A549 (cell line): ENCODE measurements at regions not wholly inside any gene's neighbourhood (a gene's known extent, or its start where the extent isn't known, plus 50 kb on each side); places are given as distances from the start of the nearest gene placed in this dataset.

ENCODE experiments used
- BCL3 ChIP-seq: fragments of >200 bp; sonication (Bioruptor Twin); formaldehyde crosslinking; IDR thresholded peaks from 3 replicates; pipeline ENCODE4 v1.6.1; 2016
- BHLHE40 ChIP-seq: IDR thresholded peaks from 2 replicates; pipeline ENCODE4 v1.6.1; 2012; ENCODE audit warnings: low read depth, low read length, inconsistent platforms
- CEBPB ChIP-seq, 2 experiments: fragments of >200 bp in 1 of 2; sonication (Bioruptor Twin) in 1 of 2; formaldehyde crosslinking in 1 of 2; IDR thresholded peaks; 2 replicates each; pipeline ENCODE4 v1.6.1; 2012 to 2016
- CTCF ChIP-seq: fragments of >200 bp; sonication (Bioruptor Twin); formaldehyde crosslinking; IDR thresholded peaks from 3 replicates; pipeline ENCODE4 v1.5.1; 2016
- EP300 ChIP-seq, 2 experiments: fragments of >200 bp; sonication (Bioruptor Twin); formaldehyde crosslinking; IDR thresholded peaks; 2 replicates in 1 of 2; 3 replicates in 1 of 2; pipeline ENCODE4 v1.6.1; 2016 to 2017
- HEYL ChIP-seq: fragments of 250-450 bp; sonication (Bioruptor Pico); IDR thresholded peaks from 2 replicates; pipeline ENCODE4 v1.8.0; 2021; ENCODE audit warnings: mild to moderate bottlenecking, moderate library complexity
- JUNB ChIP-seq: fragments of >200 bp; sonication (Bioruptor Twin); formaldehyde crosslinking; IDR thresholded peaks from 2 replicates; pipeline ENCODE4 v1.6.1; 2016

GRCh38 chr6:132043148-132043547 lies 92.0 kb upstream of the CCN2 start:
- TF ChIP-seq EP300 (IDR thresholded peaks at IDR 0.05) (no peak), CTCF (no peak), HEYL (CRISPR knock-in tag) (no peak), BCL3 (no peak), CEBPB (IDR thresholded peaks at IDR 0.05) (no peak), BHLHE40 (no peak), JUNB (no peak)
